Retinal pigment epithelial cell (primary cell): ENCODE measurements at regions not wholly inside any gene's neighbourhood (a gene's known extent, or its start where the extent isn't known, plus 50 kb on each side); places are given as distances from the start of the nearest gene placed in this dataset.

ENCODE experiments used
- DNase-seq: peaks from one replicate; pipeline ENCODE4 v3.0.0-alpha.2; 2010; ENCODE audit warnings: low read depth
- H3K4me3 ChIP-seq: 2 replicates; pipeline ENCODE4 v1.5.1; 2011; ENCODE audit warnings: mild to moderate bottlenecking, low read length, control low read depth, moderate library complexity
- CTCF ChIP-seq: conservative IDR thresholded peaks from 2 replicates; pipeline ENCODE4 v1.5.1; 2011; ENCODE audit warnings: low read depth, low read length, control low read depth, inconsistent platforms

GRCh38 chr10:88063861-88064557 lies 200.6 kb downstream of the PTEN start:
- no peak for TF ChIP-seq CTCF
- no peak for DNase-seq
- no peak overlapping the region for H3K4me3 ChIP-seq

- no peak for DNase-seq
- no peak for TF ChIP-seq CTCF
- no peak overlapping the region for H3K4me3 ChIP-seq
Measured at GRCh38 chr10:88064608-88065382, 201.4 kb downstream of the PTEN start.

- DNase-seq = no peak
Measured at GRCh38 chr10:88065383-88066049, 202.1 kb downstream of the PTEN start.

GRCh38 chr10:88066319-88066718 lies 202.9 kb downstream of the PTEN start:
- TF ChIP-seq CTCF = no peak
- no peak for DNase-seq
- H3K4me3 ChIP-seq = no peak overlapping the region

More at GRCh38 chr10:88065383-88066049, 202.1 kb downstream of the PTEN start:
- no peak overlapping the region for H3K4me3 ChIP-seq
- no peak for TF ChIP-seq CTCF

GRCh38 chr10:88066876-88067275 lies 203.5 kb downstream of the PTEN start:
- no peak for TF ChIP-seq CTCF
- DNase-seq = no peak
- H3K4me3 ChIP-seq = no peak overlapping the region

- no peak for TF ChIP-seq CTCF
- H3K4me3 ChIP-seq = no peak overlapping the region
- DNase-seq = no peak
Measured at GRCh38 chr10:88067737-88068136, 204.3 kb downstream of the PTEN start.

- TF ChIP-seq CTCF = no peak
- H3K4me3 ChIP-seq = no peak overlapping the region
- DNase-seq = no peak
Measured at GRCh38 chr10:88069338-88069737, 205.9 kb downstream of the PTEN start.
